ENCODE measurements at regions not wholly inside any gene's neighbourhood (a gene's known extent, or its start where the extent isn't known, plus 50 kb on each side); places are given as distances from the start of the nearest gene placed in this dataset.
"Not testable (repeated sequence)": the region's sequence is repeated elsewhere in the genome, so short reads cannot be mapped to it uniquely, and the experiment has no call there.

GRCh38 chr14:80298491-80299017 lies 87.2 kb upstream of the DIO2 start:
- H3K9me3 Mint-ChIP-seq (ENCODE audit: unreplicated experiment): no peaks in the 10 kb centered on the region
- no peak for DNase-seq (ENCODE audit: low spot score)
- no peak overlapping the region for H3K4me3 Mint-ChIP-seq (ENCODE audit: unreplicated experiment)
- TF ChIP-seq CTCF (IDR thresholded peaks at IDR 0.05; ENCODE audit: unreplicated experiment): no peak
- H3K4me1 Mint-ChIP-seq (ENCODE audit: unreplicated experiment): no peaks in the 10 kb centered on the region
- H3K27ac Mint-ChIP-seq (ENCODE audit: unreplicated experiment): no peak overlapping the region
- no peaks in the 10 kb centered on the region for H3K36me3 Mint-ChIP-seq (ENCODE audit: low read depth, unreplicated experiment)
- H3K27me3 Mint-ChIP-seq (ENCODE audit: unreplicated experiment): peaks cover 2% of the 10 kb centered on the region

- Mint-ChIP-seq H3K9me3 (ENCODE audit: unreplicated experiment) (no peaks in the 10 kb centered on the region), H3K36me3 (ENCODE audit: low read depth, unreplicated experiment) (no peaks in the 10 kb centered on the region), H3K27me3 (ENCODE audit: unreplicated experiment) (no peaks in the 10 kb centered on the region), H3K4me3 (ENCODE audit: unreplicated experiment) (no peak overlapping the region), H3K27ac (ENCODE audit: unreplicated experiment) (no peak overlapping the region), H3K4me1 (ENCODE audit: unreplicated experiment) (no peaks in the 10 kb centered on the region)
- DNase-seq (ENCODE audit: low spot score): no peak
- no peak for TF ChIP-seq CTCF (IDR thresholded peaks at IDR 0.05; ENCODE audit: unreplicated experiment)
These were observed 79.8 kb upstream of the DIO2 start for GRCh38 chr14:80291101-80291500.

GRCh38 chr14:80286744-80287143 lies 75.4 kb upstream of the DIO2 start:
- DNase-seq (ENCODE audit: low spot score); H3K9me3 Mint-ChIP-seq (ENCODE audit: unreplicated experiment); H3K4me1 Mint-ChIP-seq (ENCODE audit: unreplicated experiment); H3K27me3 Mint-ChIP-seq (ENCODE audit: unreplicated experiment); H3K4me3 Mint-ChIP-seq (ENCODE audit: unreplicated experiment); H3K36me3 Mint-ChIP-seq (ENCODE audit: low read depth, unreplicated experiment); H3K27ac Mint-ChIP-seq (ENCODE audit: unreplicated experiment): not testable (repeated sequence)

- DNase-seq (ENCODE audit: low spot score): no peak
- Mint-ChIP-seq H3K27ac (ENCODE audit: unreplicated experiment) (no peak overlapping the region), H3K9me3 (ENCODE audit: unreplicated experiment) (no peaks in the 10 kb centered on the region)
These were observed 67.2 kb upstream of the DIO2 start for GRCh38 chr14:80278293-80279023.

GRCh38 chr14:80275208-80275850 lies 64.0 kb upstream of the DIO2 start:
- H3K27me3 Mint-ChIP-seq (ENCODE audit: unreplicated experiment): no peaks in the 10 kb centered on the region
- DNase-seq (ENCODE audit: low spot score): no peak

More at GRCh38 chr14:80278293-80279023, 67.2 kb upstream of the DIO2 start:
- no peak for TF ChIP-seq CTCF (IDR thresholded peaks at IDR 0.05; ENCODE audit: unreplicated experiment)
- Mint-ChIP-seq H3K27me3 (ENCODE audit: unreplicated experiment) (no peaks in the 10 kb centered on the region), H3K4me3 (ENCODE audit: unreplicated experiment) (no peak overlapping the region), H3K36me3 (ENCODE audit: low read depth, unreplicated experiment) (no peaks in the 10 kb centered on the region), H3K4me1 (ENCODE audit: unreplicated experiment) (no peaks in the 10 kb centered on the region)

GRCh38 chr14:80274310-80274709 lies 63.0 kb upstream of the DIO2 start:
- H3K4me3 Mint-ChIP-seq (ENCODE audit: unreplicated experiment); H3K27me3 Mint-ChIP-seq (ENCODE audit: unreplicated experiment); DNase-seq (ENCODE audit: low spot score); H3K9me3 Mint-ChIP-seq (ENCODE audit: unreplicated experiment); H3K4me1 Mint-ChIP-seq (ENCODE audit: unreplicated experiment); H3K36me3 Mint-ChIP-seq (ENCODE audit: low read depth, unreplicated experiment); H3K27ac Mint-ChIP-seq (ENCODE audit: unreplicated experiment): not testable (repeated sequence)

More at GRCh38 chr14:80275208-80275850, 64.0 kb upstream of the DIO2 start:
- H3K9me3 Mint-ChIP-seq (ENCODE audit: unreplicated experiment): no peaks in the 10 kb centered on the region
- no peaks in the 10 kb centered on the region for H3K4me1 Mint-ChIP-seq (ENCODE audit: unreplicated experiment)
- no peaks in the 10 kb centered on the region for H3K36me3 Mint-ChIP-seq (ENCODE audit: low read depth, unreplicated experiment)
- no peak overlapping the region for H3K27ac Mint-ChIP-seq (ENCODE audit: unreplicated experiment)
- H3K4me3 Mint-ChIP-seq (ENCODE audit: unreplicated experiment): no peak overlapping the region
- TF ChIP-seq CTCF (IDR thresholded peaks at IDR 0.05; ENCODE audit: unreplicated experiment): no peak

All from endothelial cell (in vitro differentiated cells).